Middle frontal gyrus (tissue), 1 donor: ENCODE measurements at regions not wholly inside any gene's neighbourhood (a gene's known extent, or its start where the extent isn't known, plus 50 kb on each side); places are given as distances from the start of the nearest gene placed in this dataset.
"Not testable (repeated sequence)": the region's sequence is repeated elsewhere in the genome, so short reads cannot be mapped to it uniquely, and the experiment has no call there.

Experiments
- DNase-seq: peaks from one replicate; pipeline ENCODE4 v3.0.0-alpha.2; 2015; ENCODE audit warnings: low spot score; ENCODE audit errors: extremely low spot score

DNA sequence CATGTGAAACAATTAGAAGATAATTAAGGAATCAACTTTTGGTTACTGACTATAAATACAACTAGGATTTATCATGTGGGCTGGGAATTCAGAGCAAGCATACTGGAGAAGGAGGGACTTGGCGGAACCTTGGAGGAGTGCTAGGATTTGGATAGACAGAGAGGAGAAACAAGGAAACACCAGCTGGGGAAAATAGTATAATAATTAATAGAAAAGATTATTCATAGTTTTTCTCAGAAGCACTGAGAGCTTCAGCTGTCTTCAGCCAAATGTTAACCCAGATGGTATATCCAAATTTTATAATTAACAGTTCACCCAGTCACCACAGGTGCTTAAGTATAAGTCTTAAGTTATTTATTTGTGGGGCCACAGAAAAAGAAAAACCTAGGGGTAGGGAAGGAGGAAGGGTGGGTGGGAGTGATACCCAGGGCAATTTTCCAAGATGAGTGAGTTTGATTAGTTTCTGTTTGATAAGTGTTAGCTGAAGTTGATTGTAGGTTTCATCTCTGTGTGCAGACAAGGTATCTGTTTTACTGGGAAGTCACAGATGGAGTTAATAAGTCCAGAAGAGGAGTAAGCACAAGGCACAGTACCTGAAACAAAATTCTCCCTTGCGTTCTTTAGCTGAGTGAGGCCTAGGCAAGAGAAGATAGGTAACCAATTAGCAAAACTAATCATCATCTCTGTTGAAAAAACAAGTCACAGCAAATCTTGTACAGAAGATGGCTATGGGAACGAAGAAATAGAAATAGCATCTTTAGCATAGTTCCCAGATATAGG, 175.5 kb downstream of the TFAP2B start:
- no peak for DNase-seq

DNA sequence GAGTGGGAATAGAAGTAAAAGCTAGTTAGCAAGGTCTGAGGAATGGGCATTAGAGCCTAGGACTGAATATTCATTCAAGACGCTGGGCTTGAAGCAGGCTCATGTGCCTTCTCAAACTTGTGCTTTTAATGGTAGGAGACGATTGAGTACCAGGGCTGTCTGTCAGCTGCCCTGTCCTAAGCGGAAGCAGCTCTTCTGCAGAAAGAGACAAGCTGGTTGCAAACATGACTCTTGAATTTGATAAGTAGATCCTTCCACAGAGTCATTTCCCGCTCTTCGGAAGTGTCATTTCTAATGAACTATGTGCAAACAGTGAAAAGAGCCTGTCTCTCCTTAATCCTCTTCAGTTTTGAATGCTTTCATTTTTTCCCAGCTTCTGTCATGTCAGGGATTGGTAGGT, 176.4 kb downstream of the TFAP2B start:
- no peak for DNase-seq

DNA sequence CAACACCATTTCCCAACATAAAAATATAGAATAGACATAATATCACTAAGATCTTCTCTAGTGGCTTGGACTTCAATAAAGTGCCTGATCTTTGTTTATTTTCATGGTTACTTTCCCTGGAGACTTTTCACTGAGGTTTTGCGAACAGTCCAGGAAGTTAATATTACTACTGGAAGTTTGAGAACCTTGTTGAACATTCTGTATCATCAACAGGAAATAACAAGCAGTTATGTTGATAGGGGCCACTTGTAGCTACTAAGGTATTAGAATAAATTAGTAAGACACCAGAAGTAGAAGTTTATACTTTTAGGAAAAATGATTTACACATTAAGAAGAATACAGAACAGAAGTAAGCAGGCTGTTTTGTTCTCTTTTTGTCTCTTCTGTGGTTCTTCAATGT, 180.2 kb downstream of the TFAP2B start:
- no peak for DNase-seq

DNA sequence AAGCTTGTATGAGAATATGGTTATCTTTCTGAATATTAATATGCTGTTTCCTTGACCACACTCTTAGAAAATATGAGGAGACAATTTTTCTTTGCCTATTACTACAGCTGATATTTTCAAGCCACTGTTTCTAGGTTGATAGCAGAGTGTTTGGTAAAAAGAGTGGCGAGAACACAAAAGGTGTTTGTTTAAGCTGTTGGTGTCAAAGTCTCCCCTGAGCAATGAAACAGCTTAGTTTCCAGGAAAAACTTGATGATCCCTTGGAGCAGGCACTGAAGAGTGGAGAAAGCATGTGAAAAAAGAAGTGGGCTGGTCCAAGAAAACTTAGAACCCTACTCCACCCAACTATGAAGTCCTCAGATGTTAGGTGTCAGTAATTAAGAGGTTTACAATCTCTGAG, 182.7 kb downstream of the TFAP2B start:
- no peak for DNase-seq

DNA sequence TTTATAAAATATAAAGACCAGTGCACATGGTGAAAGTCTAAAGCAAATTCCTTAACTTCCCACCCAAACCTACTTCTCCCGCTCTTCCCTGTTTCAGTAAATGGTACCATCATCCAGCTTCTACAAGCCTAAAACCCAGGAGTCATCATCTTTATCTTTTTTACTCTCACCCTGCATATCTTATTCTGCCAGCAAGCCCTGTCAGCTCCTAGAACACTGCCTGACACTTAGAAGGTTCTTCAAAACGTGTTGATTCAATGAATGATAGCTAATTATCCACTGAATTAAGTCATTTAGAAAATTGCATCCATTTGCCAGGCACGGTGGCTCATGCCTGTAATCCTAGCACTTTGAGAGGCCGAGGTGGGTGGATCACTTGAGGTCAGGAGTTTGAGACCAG, 185.7 kb downstream of the TFAP2B start:
- DNase-seq = no peak

DNA sequence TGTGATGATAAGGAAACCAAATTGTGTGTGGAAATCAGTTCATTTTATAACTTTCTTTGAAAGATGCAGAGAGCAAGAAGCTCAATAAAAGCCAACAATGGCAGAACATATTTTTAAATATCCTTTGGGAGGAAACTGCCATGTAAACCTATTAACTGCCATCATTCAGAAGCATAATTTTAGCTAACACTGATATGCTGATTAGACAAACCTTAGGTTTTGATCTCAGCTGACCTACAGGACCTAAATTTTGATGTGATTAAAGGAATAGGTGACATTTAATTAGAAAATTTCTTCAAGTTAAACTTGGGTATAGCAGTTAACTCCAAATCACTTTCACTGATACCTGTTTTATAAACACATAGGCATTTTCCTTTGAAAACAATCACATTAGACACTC, 187.1 kb downstream of the TFAP2B start:
- DNase-seq = no peak

DNA sequence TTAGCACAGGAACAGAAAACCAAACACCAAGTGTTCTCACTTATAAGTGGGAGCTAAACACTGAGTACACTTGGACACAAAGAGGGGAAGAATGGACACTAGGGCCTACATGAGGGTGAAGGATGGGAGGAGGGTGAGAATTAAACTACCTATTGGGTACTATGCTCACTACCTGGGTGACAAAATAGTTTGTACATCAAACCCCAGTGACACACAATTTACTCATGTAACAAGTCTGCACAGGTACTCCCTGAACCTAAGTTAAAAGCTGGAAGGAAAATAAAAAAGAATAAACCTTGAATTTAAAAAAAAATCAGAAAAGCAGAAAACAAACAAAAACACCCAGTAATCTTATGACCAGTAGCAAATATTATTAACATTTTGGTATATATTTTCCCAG, 188.6 kb downstream of the TFAP2B start:
- DNase-seq = no peak

DNA sequence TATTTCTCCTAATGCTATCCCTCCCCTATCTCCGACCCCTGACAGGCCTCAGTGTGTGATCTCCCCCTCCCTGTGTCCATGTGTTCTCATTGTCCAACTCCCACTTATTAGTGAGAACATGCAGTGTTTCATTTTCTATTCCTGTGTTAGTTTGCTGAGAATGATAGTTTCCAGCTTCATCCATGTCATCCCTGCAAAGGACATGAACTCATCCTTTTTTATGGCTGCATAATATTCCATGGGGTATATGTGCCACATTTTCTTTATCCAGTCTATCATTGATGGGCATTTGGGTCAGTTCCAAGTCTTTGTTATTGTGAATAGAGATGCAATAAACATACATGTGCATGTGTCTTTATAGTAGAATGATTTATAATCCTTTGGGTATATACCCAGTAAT, 190.0 kb downstream of the TFAP2B start:
- not testable (repeated sequence) for DNase-seq

DNA sequence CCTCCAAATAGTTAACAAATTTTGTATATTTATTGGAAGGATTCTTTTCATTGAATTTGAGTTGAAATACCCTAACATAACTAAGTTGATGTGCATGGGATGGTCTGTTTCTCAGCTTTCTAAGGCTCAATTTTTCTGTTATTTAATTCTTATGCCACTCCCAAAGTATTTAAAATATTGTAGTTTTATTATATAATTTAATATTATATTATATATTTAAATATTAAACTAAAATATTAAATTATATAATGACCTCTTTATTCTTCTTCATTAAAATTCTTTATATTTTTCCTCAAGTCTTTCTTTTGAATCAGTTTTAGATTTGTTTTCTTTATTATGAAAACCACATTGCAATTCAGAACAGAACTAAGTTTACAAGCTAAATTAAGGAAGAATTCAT, 194.7 kb downstream of the TFAP2B start:
- DNase-seq = no peak

DNA sequence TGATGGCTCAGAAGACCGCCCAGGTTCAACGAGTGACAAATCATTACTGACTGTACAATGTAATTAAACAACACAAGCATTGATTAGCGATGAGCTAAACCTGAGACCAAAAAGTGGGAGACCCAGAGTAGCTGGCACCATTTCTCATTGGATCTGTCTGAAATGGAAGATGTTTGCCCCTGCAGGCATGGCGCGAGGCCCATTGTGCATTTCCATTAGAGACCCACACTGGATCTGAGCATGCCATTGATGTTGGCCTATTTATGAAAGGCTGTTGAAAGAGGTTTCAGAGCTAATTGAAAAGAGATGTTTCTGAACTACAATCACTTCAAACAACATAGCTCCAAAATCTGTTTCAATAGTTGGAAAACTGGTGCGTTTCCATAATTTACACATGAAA, 196.7 kb downstream of the TFAP2B start:
- no peak for DNase-seq

DNA sequence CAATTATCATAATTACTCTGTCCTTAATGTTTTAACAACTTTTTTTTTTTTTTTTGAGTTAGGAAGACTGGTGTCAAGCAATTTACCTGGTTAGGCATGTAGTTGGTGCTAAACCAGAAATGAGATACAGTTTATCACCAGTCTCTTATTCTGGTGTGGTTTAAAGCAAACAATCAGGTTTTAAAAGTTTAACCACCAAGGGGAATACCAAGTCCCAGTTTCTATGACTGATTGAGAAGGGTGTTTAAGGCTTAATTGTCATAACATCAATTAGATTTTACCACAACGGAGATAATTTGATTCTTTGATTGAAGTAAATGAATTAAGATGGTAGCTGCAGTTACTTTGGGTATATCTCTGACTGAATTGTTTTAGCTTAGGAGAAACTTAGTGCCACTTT, 197.8 kb downstream of the TFAP2B start:
- DNase-seq = no peak

DNA sequence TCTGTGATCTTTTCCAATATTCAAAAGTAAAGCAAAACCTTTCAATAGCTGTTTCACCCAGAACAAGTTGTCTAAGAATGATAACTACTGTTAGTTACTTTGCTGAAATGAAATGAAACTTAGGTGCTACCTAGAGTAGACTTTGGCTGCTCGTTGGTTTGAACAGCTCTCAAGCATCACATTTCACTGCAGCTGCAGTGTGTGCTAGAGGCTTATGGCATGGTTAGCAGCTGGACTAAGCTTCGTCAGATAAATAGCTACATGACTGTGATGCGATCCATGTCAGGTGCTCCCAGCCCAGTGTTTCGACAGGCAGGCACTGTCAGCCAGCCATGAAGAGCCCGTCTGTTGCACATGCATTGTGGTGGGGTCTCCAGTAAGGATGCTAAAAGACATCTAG, 201.1 kb downstream of the TFAP2B start:
- no peak for DNase-seq

DNA sequence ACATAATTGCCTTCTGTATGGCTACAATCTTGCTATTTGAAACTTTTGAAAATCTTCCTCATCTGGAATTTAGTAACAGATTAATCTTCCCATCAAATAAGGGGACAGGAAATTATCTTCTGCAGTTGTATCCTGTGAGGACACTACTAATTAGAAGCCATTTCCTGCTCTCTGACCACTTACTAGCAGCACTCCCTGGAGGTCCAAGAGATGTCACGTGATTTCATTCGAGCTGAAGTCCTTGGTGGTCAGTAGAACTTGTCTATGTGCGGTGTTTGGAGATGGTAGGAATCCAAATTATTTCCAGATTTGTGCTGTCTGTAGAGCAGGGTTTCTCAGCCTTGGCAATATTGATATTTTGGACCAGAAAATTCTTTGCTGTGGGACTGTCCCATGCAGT, 202.5 kb downstream of the TFAP2B start:
- no peak for DNase-seq

DNA sequence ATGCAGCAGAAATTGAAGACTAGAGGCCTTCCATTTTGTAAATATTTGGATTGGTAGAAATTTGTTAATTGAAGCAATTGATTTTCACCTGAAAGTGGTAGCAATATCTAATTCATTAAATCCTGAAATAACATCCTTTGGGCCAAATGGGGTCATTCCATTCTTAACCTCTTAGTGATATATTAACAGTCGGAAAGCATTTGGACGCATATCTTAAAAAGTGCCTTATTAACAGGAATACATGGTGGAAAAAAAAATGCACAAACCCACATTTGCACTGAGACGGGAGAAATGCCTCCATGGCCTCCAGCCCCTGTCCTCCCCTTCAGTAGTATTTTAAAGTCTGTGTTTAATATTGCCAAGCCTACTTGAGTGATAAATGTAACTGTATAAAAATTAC, 205.5 kb downstream of the TFAP2B start:
- no peak for DNase-seq

DNA sequence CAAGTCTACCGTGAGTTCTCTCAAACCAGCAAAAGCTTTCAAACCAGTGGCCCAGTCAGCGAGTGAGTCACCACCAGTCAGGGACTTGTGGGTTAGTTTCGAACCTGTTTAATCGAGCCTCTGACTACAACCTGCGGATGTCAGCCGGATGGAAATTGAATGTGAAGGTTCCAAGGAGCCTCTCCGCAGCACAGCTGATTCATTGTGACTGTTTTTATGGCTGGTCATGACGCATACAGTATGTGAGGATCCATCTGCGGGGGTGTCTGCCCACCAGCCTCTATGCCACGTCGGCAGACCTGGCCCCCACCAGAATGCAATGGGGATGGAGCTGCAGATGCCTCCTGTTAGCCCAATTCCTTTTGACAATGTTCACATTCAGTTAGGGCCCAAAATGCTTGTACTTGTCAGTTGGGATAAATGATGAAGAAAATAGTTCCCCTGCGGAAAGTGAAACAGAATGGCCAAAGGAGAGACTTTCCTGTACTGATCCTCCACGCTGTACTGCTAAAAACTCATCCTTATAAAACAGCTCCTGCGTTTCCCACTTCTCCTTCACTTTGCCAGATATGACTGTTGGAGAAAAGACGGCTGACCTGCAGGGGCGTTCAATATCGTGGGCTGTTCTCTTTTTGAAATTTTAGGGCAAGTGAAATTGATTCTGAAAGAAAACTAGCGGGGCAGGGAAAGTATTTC, 206.6 kb downstream of the TFAP2B start:
- no peak for DNase-seq

DNA sequence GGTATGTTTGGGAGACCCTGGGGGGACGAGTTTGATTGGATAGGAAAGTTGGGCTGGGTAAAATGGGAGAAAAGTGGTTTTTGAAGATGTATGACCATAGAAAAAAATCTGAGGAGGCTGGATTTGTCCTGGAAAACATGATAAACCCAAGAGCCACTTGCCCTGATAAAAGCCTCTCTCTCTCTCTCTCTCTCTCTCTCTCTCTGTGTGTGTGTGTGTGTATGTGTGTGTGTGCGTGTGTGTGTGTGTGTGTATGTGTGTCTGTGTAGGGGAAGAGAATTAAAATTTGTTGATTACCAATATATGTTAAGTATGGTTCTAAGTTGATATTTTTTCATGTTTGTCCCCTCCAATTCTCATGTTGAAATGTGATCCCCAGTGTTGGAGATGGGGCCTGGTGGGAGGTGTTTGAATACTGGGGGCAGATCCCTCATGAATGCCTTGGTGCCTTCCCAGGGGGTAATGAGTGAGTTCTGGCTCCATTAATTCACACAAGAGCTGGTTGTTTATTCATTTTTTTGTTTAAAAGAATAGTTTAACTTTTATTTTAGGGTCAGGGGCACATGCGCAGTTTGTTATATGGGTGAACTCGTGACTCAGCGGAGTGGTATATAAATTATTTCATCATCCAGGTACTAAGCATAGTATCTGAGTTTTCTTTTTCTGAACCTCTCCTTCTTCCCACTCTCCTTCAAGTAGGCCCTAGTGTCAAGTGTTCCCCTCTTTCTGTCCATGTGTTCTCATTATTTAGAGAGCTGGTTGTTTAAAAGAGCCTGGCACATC, 208.8 kb downstream of the TFAP2B start:
- no peak for DNase-seq

DNA sequence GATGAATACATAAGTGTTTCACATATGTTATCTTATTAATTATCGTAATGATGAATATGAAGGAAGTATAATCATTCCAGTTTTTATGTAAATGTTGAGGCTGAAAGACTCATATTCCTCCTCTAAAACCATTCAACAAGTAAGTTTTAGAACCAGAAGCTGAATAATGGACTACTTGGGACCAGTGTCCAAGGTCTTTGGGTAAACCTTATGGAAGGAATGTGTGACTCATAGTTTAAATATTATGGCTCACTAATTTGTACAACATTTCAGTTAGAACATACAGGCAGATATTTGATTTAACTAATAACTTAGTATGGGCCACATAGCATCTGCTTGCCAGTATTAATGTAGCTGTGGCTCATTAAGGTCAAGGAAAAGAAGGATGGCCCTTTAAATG, 209.6 kb downstream of the TFAP2B start:
- DNase-seq = no peak

DNA sequence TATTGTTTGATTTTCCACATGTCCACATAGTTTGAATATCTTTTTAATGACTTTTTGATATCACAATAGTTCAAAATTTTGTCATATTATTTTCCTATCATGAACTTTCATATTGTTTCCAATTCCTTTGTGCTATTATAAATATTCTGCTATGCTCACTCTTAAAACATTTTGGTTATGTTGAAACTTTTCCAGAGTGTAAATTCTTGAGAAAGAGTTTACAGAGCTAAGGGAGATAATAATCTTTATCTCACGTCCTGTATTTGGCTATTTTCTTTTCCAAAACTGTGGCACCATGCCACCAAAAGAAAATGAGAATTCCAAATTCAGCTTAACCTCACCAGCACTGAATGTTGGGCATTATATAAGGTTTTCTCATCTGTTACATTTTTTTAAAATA, 210.9 kb downstream of the TFAP2B start:
- no peak for DNase-seq

DNA sequence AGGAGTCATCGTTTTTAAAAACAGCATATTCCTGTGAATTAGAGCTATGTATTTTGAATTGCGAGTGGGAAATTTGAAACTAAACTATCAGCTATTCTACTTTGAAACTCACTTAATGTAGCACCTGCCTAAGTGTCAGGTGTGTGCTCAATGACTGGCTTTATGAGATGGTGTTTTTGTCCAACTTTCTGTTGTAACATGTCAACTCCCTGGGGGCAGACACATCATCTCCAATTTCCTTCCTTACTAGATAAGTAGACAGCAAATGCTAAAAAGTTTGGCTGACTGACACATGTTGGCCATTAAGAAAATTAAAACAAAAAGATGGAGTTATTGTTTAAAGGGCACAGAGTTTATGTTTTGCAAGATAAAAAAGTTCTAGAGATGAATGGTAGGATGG, 226.9 kb downstream of the TFAP2B start:
- DNase-seq = no peak

DNA sequence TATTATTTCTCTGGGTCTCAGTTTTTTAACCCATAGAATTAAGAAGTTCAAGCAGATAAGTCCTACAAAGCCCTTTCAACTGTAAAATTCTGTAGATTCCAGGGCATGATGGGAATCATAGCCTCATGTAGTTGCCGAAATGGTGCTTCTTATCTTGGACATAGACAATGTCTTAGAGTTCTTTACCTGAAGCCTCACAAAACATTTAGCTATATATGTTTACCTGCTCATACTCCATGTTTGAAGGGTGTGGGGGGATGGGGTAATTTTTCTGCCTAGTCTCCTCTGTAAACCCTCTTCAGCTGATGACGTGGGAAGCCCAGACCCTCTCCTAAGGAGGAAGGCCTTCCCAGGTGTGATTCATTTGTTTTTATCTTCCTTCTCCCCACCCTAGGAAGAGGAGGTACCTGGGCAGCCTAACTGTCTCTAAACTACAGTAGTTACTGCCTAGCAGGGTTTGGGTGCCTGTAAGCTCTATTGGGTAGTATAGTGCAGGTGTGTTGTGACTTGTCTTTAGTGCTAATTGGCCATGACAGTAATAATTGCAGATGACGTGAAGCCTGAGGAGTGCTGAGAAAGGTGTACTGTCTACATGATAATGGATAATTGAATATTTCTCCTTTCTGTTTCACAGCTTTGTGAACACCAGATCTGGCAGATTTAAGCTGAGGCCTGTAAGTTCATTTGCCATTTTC, 230.8 kb downstream of the TFAP2B start:
- no peak for DNase-seq

DNA sequence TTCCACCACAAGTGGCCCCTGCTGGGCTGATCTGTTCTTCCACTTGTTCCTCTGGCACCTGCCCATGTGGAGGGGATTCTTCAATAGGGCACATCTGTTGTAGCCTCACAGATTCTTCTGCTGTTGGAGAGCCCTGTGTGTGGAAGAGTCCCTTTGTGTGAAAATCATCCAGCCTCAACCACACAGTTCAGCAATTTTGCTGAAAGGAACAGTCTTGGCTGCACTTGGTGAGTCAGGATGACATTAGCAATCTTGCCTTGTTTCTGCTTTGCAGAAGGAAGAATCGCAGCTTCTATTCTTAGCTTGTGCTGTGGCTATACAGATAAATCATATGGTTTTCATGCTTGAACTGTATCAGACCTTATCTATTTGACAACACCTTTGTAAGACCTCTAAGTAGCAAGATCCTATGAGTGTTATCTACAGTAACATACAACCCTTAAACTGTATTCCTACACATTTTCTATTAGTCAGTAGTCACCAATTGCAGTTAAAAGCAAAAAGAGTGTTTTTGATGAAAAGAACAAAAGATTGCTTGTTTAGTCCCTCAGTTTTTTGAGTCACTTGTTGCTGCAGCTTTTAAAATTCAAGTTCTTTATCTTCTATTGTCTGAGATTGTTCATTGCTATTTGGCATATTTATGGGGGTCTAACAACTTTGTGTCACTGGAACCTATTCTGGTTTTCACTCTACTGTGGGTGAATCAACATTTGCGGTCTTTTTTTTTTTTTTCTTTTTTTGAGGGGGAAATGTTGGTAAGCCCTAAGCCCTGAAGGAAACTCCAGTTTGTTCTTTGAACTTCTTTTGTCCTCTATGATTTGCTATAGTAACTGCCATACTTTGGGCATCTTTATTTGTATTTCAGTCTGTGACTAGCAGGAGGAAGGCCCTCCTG, 231.6 kb downstream of the TFAP2B start:
- DNase-seq = no peak
